CD4-positive, alpha-beta T cell (primary cell): ENCODE measurements at regions not wholly inside any gene's neighbourhood (a gene's known extent, or its start where the extent isn't known, plus 50 kb on each side); places are given as distances from the start of the nearest gene placed in this dataset.

Experiments used
- ATAC-seq: fragments of 200-7000 bp; cut with Tn5 transposase; one replicate; pipeline ENCODE4 v1.10.0; 2022; ENCODE audit warnings: mild to moderate bottlenecking; ENCODE audit not compliant: poor library complexity
- CTCF ChIA-PET: fragments of 350-600 bp; sonication (Branson Sonifier 250); formaldehyde crosslinking; loops from one replicate; lab custom pipeline; 2021; ENCODE audit warnings: antibody characterized with exemption, inconsistent platforms; lab: Charles Lee
- POLR2A ChIA-PET: fragments of 350-600 bp; sonication (Branson Sonifier 250); formaldehyde crosslinking; loops from one replicate; lab custom pipeline; 2021; ENCODE audit warnings: antibody characterized with exemption, inconsistent platforms; lab: Charles Lee
- DNase-seq, 14 experiments: peaks; one replicate each; pipeline ENCODE4 v3.0.0-alpha.2; 2013 to 2020; ENCODE audit warnings: mixed read lengths in 2 of 14
- H3K27ac ChIP-seq, 2 donors: one replicate each; pipeline versions ENCODE4 v1.5.1 to v1.7.0; 2013; ENCODE audit warnings: low read length in 2 of 2, low read depth in 1 of 2, mild to moderate bottlenecking in 1 of 2
- H3K27me3 ChIP-seq, 2 experiments: 1 replicate in 1 of 2; 2 replicates in 1 of 2; pipeline versions ENCODE4 v1.6.1 to v1.7.0; 2013; ENCODE audit warnings: low read length in 2 of 2, control low read depth in 1 of 2, mild to moderate bottlenecking in 1 of 2, moderate library complexity in 1 of 2; ENCODE audit not compliant: insufficient read depth in 2 of 2, control insufficient read depth in 1 of 2
- H3K36me3 ChIP-seq: one replicate; pipeline ENCODE4 v1.6.1; 2013; ENCODE audit warnings: low read length, control low read depth; ENCODE audit not compliant: insufficient read depth
- H3K4me1 ChIP-seq: one replicate; pipeline ENCODE4 v1.6.1; 2013; ENCODE audit warnings: low read length, control low read depth; ENCODE audit not compliant: insufficient read depth
- H3K4me3 ChIP-seq: one replicate; pipeline ENCODE4 v1.5.1; 2013; ENCODE audit warnings: mild to moderate bottlenecking, low read length, moderate library complexity
- H3K9me3 ChIP-seq, 2 experiments: 1 replicate in 1 of 2; 2 replicates in 1 of 2; pipeline versions ENCODE4 v1.6.1 to v1.7.0; 2013; ENCODE audit warnings: low read length in 2 of 2, mild to moderate bottlenecking in 2 of 2, control low read depth in 1 of 2, moderate library complexity in 1 of 2; ENCODE audit not compliant: control insufficient read depth in 1 of 2, insufficient read depth in 1 of 2
- H3K27ac Mint-ChIP-seq: one replicate; pipeline ENCODE4 v1.8.0; 2020; ENCODE audit warnings: mixed read lengths
- H3K27me3 Mint-ChIP-seq: one replicate; pipeline ENCODE4 v1.8.0; 2021; ENCODE audit warnings: mixed read lengths
- H3K36me3 Mint-ChIP-seq: one replicate; pipeline ENCODE4 v1.8.0; 2021; ENCODE audit warnings: low read depth, mixed read lengths
- H3K4me1 Mint-ChIP-seq: one replicate; pipeline ENCODE4 v1.8.0; 2021; ENCODE audit warnings: low read depth, mixed read lengths
- H3K4me3 Mint-ChIP-seq: one replicate; pipeline ENCODE4 v1.8.0; 2020; ENCODE audit warnings: mild to moderate bottlenecking, mixed read lengths
- H3K9me3 Mint-ChIP-seq: one replicate; pipeline ENCODE4 v1.8.0; 2020; ENCODE audit warnings: mixed read lengths
- CTCF ChIP-seq: fragments of 200-600 bp; IDR thresholded peaks from one replicate; pipeline ENCODE4 v1.8.0; 2022; ENCODE audit warnings: antibody characterized with exemption, mild to moderate bottlenecking
- intact Hi-C, 2 experiments: fragments of 100-400 bp; cut with DNase I in 1 of 2; cut with micrococcal nuclease in 1 of 2; formaldehyde crosslinking; loops; one replicate each; pipeline versions ENCODE4 v1.15.1 to v1.9.0; 2023 to 2025; cut with DNase I, micrococcal nuclease

DNA sequence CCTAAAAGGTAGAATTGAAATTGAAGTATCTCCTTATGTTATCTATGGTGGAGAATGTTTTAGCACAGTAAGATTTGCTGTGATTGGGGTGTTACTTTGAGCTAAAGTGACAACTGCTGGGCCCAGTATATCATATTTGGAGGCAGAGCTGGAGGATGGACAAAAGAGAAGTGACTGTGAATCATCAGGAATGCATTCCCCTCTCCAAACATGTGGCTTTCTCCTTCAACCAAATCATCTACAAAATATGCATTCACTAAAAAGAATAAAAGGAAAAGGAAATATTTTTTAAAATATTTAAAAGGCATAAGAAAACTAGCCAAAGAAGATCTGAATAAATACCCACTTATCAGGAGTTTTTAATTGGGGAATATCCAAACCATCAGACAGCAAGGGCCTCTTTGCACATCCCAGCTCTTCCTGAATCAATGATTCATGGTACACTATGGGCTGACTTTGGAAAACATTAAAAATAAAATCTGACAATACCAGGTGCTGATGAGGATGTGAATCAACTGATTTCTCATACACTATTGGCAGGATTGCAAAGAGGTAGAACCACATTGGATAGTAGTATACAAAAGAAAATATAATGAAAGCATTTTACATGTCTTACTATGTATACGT lies 671.7 kb upstream of the NR3C2 start:
- ATAC-seq = no peak
- no peak for TF ChIP-seq CTCF
- no peak overlapping the region for H3K27ac Mint-ChIP-seq

GRCh38 chr4:149112109-149112508 lies 669.9 kb upstream of the NR3C2 start:
- Histone ChIP-seq H3K27me3 (no peaks in the 10 kb centered on the region), H3K27ac (no peak overlapping the region), H3K36me3 (no peaks in the 10 kb centered on the region), H3K4me1 (no peaks in the 10 kb centered on the region), H3K9me3 (no peaks in the 10 kb centered on the region), H3K4me3 (no peak overlapping the region)
- H3K27ac Mint-ChIP-seq = no peak overlapping the region
- no peak for ATAC-seq
- no peak for TF ChIP-seq CTCF
- ChIA-PET CTCF (no interaction called here), POLR2A (no interaction called here)
- no peaks in the 10 kb centered on the region for H3K4me1 Mint-ChIP-seq
- H3K36me3 Mint-ChIP-seq = no peaks in the 10 kb centered on the region
- DNase-seq = no peak
- H3K27me3 Mint-ChIP-seq = no peaks in the 10 kb centered on the region
- intact Hi-C loops = no loop called here
- no peaks in the 10 kb centered on the region for H3K9me3 Mint-ChIP-seq
- no peak overlapping the region for H3K4me3 Mint-ChIP-seq

More for the DNA sequence above, 671.7 kb upstream of the NR3C2 start:
- H3K36me3 ChIP-seq = no peaks in the 10 kb centered on the region
- H3K4me3 ChIP-seq = no peak overlapping the region
- Mint-ChIP-seq H3K4me1 (no peaks in the 10 kb centered on the region), H3K4me3 (no peak overlapping the region), H3K36me3 (no peaks in the 10 kb centered on the region), H3K27me3 (no peaks in the 10 kb centered on the region), H3K9me3 (no peaks in the 10 kb centered on the region)
- ChIA-PET POLR2A (no interaction called here), CTCF (no interaction called here)
- intact Hi-C loops = no loop called here
- H3K27ac ChIP-seq = no peak overlapping the region
- no peaks in the 10 kb centered on the region for H3K4me1 ChIP-seq
- no peaks in the 10 kb centered on the region for H3K9me3 ChIP-seq
- H3K27me3 ChIP-seq = no peaks in the 10 kb centered on the region
- DNase-seq = no peak

DNA sequence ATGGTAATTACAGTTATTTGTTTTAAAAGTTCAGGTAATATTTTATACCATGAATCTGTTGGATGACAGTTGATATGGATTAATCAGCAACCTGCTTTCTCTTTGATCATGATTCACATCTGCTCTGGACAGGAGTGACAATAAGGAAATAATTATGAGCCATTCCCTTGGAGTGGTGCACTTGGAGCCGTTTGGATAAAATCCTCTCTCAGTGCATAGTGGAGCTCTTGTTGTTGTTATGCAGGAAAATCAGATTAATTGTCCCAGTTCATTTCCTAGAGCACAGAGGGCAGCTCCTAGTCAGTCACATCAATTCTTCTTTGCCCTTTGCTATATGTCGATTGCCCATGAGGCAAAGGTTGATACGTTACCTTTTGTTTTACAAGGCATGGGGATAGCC lies 668.3 kb upstream of the NR3C2 start:
- Histone ChIP-seq H3K27me3 (no peaks in the 10 kb centered on the region), H3K27ac (no peak overlapping the region), H3K36me3 (no peaks in the 10 kb centered on the region), H3K4me3 (no peak overlapping the region), H3K9me3 (no peaks in the 10 kb centered on the region), H3K4me1 (no peaks in the 10 kb centered on the region)
- ATAC-seq = no peak
- POLR2A ChIA-PET = no interaction called here
- H3K36me3 Mint-ChIP-seq = no peaks in the 10 kb centered on the region
- no peak overlapping the region for H3K27ac Mint-ChIP-seq
- intact Hi-C loops = no loop called here
- no peak overlapping the region for H3K4me3 Mint-ChIP-seq
- H3K4me1 Mint-ChIP-seq = no peaks in the 10 kb centered on the region
- TF ChIP-seq CTCF = no peak
- DNase-seq = no peak
- no peaks in the 10 kb centered on the region for H3K9me3 Mint-ChIP-seq
- CTCF ChIA-PET = no interaction called here
- H3K27me3 Mint-ChIP-seq = no peaks in the 10 kb centered on the region
